ENCODE measurements at regions not wholly inside any gene's neighbourhood (a gene's known extent, or its start where the extent isn't known, plus 50 kb on each side); places are given as distances from the start of the nearest gene placed in this dataset.

DNA sequence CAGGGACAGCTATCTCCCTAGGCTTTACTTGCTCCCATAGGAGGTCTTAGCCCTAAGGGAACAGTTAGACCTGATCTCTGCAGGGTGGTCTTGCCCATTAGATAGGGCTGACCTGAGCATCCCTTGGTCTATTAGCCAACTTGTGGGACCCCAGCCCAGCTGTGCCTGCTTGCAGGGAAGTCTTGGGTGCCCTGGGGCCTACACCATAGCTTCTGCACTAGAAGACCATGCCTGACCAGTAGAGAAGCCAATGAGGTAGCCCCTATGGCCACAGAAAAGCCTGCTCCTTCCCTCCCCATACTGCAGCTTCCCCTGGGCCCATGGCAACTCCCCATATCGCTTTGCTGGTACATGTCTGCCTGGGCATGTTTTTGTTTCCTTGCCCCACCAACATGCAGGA, 1049.1 kb downstream of the TRHDE start:
- TF ChIP-seq, protein P1, sequence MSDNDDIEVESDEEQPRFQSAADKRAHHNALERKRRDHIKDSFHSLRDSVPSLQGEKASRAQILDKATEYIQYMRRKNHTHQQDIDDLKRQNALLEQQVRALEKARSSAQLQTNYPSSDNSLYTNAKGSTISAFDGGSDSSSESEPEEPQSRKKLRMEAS (IDR thresholded peaks at IDR 0.05): no peak
- no peak for TF ChIP-seq RAD21 (IDR thresholded peaks at IDR 0.05; ENCODE audit: low read depth)
- no peak for TF ChIP-seq YY1 (IDR thresholded peaks at IDR 0.05; ENCODE audit: low read depth)
- TF ChIP-seq NFIC (IDR thresholded peaks at IDR 0.05): no peak
- TF ChIP-seq EGR1 (IDR thresholded peaks at IDR 0.05): no peak
- no peak for TF ChIP-seq CREB1 (IDR thresholded peaks at IDR 0.05; ENCODE audit: low read depth)
- TF ChIP-seq, protein P2, sequence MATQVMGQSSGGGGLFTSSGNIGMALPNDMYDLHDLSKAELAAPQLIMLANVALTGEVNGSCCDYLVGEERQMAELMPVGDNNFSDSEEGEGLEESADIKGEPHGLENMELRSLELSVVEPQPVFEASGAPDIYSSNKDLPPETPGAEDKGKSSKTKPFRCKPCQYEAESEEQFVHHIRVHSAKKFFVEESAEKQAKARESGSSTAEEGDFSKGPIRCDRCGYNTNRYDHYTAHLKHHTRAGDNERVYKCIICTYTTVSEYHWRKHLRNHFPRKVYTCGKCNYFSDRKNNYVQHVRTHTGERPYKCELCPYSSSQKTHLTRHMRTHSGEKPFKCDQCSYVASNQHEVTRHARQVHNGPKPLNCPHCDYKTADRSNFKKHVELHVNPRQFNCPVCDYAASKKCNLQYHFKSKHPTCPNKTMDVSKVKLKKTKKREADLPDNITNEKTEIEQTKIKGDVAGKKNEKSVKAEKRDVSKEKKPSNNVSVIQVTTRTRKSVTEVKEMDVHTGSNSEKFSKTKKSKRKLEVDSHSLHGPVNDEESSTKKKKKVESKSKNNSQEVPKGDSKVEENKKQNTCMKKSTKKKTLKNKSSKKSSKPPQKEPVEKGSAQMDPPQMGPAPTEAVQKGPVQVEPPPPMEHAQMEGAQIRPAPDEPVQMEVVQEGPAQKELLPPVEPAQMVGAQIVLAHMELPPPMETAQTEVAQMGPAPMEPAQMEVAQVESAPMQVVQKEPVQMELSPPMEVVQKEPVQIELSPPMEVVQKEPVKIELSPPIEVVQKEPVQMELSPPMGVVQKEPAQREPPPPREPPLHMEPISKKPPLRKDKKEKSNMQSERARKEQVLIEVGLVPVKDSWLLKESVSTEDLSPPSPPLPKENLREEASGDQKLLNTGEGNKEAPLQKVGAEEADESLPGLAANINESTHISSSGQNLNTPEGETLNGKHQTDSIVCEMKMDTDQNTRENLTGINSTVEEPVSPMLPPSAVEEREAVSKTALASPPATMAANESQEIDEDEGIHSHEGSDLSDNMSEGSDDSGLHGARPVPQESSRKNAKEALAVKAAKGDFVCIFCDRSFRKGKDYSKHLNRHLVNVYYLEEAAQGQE (IDR thresholded peaks at IDR 0.05; ENCODE audit: low read depth): no peak
- TF ChIP-seq, protein P3, sequence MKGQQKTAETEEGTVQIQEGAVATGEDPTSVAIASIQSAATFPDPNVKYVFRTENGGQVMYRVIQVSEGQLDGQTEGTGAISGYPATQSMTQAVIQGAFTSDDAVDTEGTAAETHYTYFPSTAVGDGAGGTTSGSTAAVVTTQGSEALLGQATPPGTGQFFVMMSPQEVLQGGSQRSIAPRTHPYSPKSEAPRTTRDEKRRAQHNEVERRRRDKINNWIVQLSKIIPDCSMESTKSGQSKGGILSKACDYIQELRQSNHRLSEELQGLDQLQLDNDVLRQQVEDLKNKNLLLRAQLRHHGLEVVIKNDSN (IDR thresholded peaks at IDR 0.05): no peak
- TF ChIP-seq TAF1 (IDR thresholded peaks at IDR 0.05; ENCODE audit: low read depth): no peak
- TF ChIP-seq ZBTB7A (IDR thresholded peaks at IDR 0.05; ENCODE audit: low read depth): no peak
- TF ChIP-seq TCF12 (IDR thresholded peaks at IDR 0.05; ENCODE audit: low read depth): no peak

DNA sequence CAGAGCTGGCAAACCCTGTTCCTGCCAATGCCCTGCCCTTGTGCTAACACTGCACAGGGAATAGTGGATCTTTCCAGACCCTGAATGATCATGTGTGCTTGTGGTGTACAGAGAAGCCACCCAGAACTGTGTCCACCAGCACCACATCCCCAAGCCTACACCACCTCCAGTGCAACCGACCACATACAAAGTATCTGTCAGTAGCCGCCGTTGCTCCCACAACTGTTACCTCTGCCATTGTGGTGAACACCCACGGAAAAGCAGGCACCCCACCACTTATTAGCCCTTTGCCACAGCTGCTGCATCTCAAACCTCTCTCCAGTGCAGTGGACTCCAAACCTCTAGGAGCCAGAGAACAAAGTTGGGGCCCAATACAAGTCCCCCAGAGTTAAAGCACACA, 1049.6 kb downstream of the TRHDE start:
- TF ChIP-seq TAF1 (IDR thresholded peaks at IDR 0.05; ENCODE audit: low read depth) (no peak), EP300 (IDR thresholded peaks at IDR 0.05; ENCODE audit: borderline replicate concordance) (no peak), CREB1 (IDR thresholded peaks at IDR 0.05; ENCODE audit: low read depth) (no peak), FOXM1 (IDR thresholded peaks at IDR 0.05; ENCODE audit: borderline replicate concordance, low read depth) (no peak), TEAD4 (IDR thresholded peaks at IDR 0.05) (no peak), EGR1 (IDR thresholded peaks at IDR 0.05) (no peak), YY1 (IDR thresholded peaks at IDR 0.05; ENCODE audit: low read depth) (no peak), RAD21 (IDR thresholded peaks at IDR 0.05; ENCODE audit: low read depth) (no peak), CEBPB (IDR thresholded peaks at IDR 0.05) (no peak), ZBTB7A (IDR thresholded peaks at IDR 0.05; ENCODE audit: low read depth) (no peak), TCF12 (IDR thresholded peaks at IDR 0.05; ENCODE audit: low read depth) (no peak), NFIC (IDR thresholded peaks at IDR 0.05) (no peak)
- TF ChIP-seq, protein P3 (IDR thresholded peaks at IDR 0.05): no peak
- TF ChIP-seq, protein P1 (IDR thresholded peaks at IDR 0.05): no peak
- TF ChIP-seq, protein P2 (IDR thresholded peaks at IDR 0.05; ENCODE audit: low read depth): no peak

DNA sequence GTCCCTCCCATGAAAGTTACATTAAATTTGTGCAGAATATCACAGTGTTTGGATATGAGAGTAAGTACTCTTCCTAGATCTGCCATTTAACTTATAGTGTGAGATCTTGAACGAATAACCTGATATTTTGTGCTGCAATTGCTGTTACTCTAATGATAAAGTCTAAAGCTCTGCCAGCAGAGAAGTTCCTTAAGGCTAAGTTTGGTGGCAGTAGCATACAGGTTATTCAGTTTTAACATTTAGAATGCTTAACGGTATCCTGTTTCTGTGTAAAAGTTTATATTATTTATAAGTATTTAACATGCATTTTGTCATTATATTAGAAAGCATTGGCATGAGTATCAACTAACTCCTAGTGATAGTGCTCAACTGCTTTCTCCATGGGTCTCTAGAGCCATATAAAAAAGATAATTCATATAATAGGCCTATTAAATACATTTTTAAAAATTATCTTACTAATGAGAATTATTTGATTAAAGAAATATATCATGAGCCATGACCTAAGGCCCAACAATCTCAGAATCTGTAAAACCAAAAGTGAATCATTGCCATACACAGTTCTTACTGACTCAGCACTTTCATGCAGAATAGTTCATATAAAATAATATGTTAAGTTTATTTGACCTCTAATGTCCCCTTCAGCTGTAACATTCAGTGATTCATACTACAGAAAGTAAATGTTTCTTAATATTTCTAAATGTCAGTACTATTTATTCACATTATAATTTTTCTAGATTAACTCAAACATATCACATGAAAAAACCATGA, 1058.6 kb downstream of the TRHDE start:
- no peak for TF ChIP-seq TCF12 (IDR thresholded peaks at IDR 0.05; ENCODE audit: low read depth)
- no peak for TF ChIP-seq EGR1 (IDR thresholded peaks at IDR 0.05)
- TF ChIP-seq EP300 (IDR thresholded peaks at IDR 0.05; ENCODE audit: borderline replicate concordance): no peak
- TF ChIP-seq, protein P2 (IDR thresholded peaks at IDR 0.05; ENCODE audit: low read depth): no peak
- TF ChIP-seq ZBTB7A (IDR thresholded peaks at IDR 0.05; ENCODE audit: low read depth): no peak
- TF ChIP-seq CREB1 (IDR thresholded peaks at IDR 0.05; ENCODE audit: low read depth): no peak
- no peak for TF ChIP-seq CEBPB (IDR thresholded peaks at IDR 0.05)

DNA sequence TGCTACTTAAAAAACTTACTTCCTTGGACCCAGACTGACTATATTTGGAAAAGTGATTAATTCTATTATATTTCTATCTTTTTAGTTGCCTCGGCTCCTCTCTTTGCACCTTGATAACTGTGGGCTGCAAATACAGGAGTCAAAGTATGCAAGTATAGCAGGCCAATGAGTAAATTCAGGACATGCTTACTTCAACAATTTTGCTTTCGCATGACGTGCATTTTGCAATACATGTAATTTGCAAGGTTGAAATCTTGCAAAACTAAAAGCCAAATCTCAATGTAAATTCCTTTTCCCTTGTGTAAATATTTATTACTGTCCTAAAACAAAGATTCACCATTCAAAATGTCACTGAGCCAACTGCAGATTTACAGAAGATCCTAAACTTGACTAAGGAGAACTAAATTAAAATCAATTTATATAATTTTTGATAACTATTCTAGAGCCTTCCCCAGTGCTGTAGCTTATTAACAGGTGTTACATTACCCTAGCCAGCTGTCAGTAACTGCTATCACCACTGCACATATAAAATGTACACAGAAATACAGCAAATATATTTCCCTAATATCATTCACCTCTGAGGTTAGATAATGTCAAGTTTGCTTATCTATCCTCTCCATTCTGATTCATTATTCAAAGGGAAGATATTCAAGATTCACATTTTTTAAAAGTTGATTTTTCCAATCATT, 1069.5 kb downstream of the TRHDE start:
- TF ChIP-seq EGR1 (IDR thresholded peaks at IDR 0.05): no peak

Data from Ishikawa (cell line).